22Rv1 (cell line): ENCODE measurements at regions not wholly inside any gene's neighbourhood (a gene's known extent, or its start where the extent isn't known, plus 50 kb on each side); places are given as distances from the start of the nearest gene placed in this dataset.

Source experiments
- ZFX ChIP-seq: fragments of 450-650 bp; IDR thresholded peaks from 2 replicates; pipeline ENCODE4 v1.6.1; 2017; ENCODE audit warnings: antibody characterized with exemption, borderline replicate concordance
- TF ChIP-seq, protein P1 (sequence below): fragments of 450-650 bp; IDR thresholded peaks from 2 replicates; pipeline ENCODE4 v1.5.1; 2017; ENCODE audit warnings: mild to moderate bottlenecking

DNA sequence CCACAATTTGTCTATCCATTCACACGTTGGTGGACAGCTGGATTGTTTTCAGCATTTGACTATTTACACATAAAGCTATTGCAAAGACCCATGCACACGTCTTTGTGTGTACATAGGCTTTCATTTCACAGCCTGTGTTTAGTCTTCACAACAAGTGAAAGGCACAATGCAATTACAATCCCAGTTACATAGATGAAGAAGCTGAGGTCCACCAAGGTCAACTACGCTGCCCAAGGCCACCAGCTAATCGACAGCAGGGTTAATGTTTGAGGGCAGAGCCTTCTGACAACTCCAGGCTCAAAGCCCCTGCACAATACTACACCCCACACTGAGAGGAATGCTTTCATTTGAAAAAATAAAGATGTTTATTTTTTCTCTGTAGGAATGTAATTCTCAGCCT, 93.6 kb upstream of the CDH13 start:
- TF ChIP-seq, protein P1, sequence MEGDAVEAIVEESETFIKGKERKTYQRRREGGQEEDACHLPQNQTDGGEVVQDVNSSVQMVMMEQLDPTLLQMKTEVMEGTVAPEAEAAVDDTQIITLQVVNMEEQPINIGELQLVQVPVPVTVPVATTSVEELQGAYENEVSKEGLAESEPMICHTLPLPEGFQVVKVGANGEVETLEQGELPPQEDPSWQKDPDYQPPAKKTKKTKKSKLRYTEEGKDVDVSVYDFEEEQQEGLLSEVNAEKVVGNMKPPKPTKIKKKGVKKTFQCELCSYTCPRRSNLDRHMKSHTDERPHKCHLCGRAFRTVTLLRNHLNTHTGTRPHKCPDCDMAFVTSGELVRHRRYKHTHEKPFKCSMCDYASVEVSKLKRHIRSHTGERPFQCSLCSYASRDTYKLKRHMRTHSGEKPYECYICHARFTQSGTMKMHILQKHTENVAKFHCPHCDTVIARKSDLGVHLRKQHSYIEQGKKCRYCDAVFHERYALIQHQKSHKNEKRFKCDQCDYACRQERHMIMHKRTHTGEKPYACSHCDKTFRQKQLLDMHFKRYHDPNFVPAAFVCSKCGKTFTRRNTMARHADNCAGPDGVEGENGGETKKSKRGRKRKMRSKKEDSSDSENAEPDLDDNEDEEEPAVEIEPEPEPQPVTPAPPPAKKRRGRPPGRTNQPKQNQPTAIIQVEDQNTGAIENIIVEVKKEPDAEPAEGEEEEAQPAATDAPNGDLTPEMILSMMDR: no peak
- TF ChIP-seq ZFX: no peak
